Islet precursor cell (in vitro differentiated cells): ENCODE measurements at regions not wholly inside any gene's neighbourhood (a gene's known extent, or its start where the extent isn't known, plus 50 kb on each side); places are given as distances from the start of the nearest gene placed in this dataset.

Experiments used
- DNase-seq: peaks from one replicate; pipeline ENCODE4 v3.0.0-alpha.2; 2018

DNA sequence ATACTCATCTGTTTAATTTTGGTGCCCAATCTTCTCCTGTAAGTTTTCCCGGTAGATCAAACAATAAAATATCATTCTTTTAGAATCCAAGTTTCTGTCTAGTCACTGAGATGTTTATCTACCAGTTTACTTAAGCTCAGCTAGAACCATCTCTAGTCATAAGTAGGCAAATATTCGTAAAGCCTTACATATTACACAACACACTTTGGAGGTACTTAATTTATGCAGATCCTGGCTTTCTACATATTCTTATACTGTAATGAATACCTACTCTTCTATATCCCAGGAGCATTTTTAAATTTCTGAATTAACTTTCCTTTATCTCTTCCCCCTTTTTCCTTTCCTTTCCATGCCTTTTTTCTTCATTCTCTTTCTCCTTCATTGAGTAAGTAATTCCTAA, 185.9 kb upstream of the ZBTB20 start:
- no peak for DNase-seq

- no peak for DNase-seq
Measured at GRCh38 chr3:115336836-115337235, 189.7 kb upstream of the ZBTB20 start.

GRCh38 chr3:115340586-115340985, 193.5 kb upstream of the ZBTB20 start:
- no peak for DNase-seq

DNA sequence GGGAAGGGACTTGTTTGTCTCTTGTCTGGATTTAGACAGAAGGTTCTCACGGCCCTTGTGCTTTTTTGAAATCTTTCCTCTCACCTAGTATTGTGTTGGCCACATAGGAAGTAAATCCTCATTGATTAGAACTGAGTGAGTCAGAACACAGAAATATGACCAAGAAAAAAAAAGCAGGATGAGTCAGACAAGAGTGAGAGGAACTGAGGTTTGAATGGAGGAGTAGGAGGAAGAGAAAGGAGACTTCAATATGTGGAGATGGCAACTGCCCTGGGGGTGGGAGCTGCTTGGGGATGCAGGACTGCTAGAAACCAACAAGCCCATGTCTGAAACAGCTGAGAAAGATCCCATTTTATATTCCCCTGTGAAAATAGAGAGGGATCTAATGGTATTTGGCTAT, 194.1 kb upstream of the ZBTB20 start:
- DNase-seq, result no peak

DNA sequence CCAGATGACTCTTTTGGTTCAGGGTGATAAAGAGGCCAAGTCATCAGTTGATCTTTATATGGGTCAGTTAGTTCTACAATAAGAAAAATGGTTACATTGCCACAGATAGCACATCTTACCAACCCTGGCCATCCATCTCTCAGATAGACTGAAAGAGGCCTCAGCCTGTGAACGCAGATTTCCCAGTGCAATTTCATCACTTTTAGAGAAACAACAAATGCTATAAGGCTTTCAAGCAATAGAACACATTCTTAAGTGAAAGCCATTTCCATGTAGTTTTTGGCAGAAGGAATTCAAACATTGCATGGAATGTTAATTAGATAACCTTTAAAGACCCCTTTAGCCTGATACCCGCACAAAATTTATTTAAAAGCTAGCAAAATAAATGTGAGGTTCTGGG, 200.6 kb upstream of the ZBTB20 start:
- peak; percentile 58 for DNase-seq

GRCh38 chr3:115348412-115348811, 201.3 kb upstream of the ZBTB20 start:
- no peak for DNase-seq

GRCh38 chr3:115348951-115349745, 202.1 kb upstream of the ZBTB20 start:
- no peak for DNase-seq

DNA sequence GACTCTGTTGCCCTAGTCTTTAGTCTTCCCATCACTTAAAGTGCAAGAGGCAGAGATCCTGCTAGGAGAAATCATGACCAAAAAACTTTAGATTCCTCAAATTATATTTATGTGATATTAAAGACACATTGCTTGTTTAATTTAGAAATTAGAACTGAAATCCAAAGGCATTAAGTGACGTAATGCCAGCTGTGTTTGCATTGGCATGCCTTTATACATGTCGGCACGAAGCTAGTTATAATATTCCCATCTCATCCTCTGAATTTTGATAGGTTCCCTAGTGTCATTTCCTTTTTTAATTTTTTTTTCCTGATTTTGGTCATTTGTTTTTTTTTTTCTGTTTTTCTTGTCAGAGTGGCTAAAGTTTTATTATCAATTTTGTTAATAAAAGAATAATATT, 203.5 kb upstream of the ZBTB20 start:
- no peak for DNase-seq

DNA sequence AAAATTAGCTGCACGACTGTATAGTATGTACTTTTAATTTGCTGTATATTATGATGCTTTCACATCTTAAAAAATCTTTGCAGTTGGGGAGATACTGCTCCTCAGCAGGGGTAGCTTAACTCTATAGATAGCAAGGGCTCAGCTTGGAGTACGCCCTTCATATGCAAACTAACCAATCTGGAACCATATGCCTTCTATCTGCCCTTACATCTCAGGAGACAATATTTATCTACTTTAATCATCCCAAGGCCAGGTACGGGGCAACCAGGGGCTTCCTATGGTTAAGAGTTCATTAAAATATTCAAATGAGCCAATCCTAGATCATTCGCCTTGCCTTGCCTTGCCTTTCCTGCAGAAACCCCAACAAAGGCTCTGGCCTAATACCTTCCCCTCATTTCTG, 204.1 kb upstream of the ZBTB20 start:
- DNase-seq, result no peak

DNA sequence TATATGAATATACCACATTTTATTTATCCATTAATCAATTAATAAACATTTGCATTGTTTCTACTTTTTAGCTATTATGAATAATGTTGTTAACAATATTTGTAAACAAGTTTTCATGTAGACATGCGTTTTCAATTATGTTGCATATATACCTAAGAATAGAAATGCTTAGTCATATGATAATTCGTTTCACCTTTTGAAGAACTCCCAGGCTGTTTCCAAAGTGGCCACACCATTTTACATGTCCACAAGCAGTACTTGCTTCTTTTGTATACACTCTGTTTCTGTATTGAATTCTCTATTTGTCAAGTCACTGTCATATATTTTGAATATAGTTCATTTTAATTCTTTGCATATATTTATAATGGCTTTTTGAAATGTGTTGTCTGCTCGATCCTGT, 206.9 kb upstream of the ZBTB20 start:
- no peak for DNase-seq

DNA sequence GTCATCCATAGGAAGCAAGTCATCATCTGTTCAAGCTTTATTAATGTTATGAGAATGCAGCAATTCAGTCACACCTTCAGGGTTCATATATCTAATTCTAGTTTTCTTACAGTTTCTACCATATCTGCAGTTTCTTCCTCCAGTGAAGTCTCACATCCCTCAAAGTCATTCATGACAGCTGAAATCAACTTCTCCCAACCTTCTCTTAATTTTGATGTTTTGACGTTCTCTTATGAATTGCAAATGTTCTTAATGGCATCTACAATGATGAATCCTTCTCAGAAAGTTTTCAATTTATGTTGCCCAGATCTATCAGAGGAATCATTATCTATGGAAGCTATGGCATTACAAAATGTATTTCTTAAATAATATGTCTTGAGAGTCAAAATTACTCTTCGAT, 210.4 kb upstream of the ZBTB20 start:
- DNase-seq, result no peak

GRCh38 chr3:115359536-115359935, 212.4 kb upstream of the ZBTB20 start:
- no peak for DNase-seq

DNA sequence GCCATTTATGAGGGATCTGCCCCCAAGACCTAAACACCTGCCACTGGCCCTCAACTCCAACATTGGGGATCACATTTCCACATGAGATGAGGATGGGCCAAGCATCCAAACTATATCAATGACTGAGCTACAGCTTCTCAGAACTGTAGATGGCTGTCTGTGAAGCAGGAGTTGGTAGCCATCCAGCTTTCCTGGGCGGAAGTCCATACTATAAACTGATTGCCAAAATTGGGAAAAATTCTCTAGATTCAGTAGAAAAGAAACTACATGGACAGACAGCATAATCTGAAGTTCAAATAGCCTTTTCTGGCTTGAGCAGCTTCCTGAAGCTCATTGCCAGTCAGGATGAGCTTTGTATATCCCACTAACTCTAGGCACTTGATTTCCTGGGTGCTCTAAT, 214.7 kb upstream of the ZBTB20 start:
- no peak for DNase-seq

DNA sequence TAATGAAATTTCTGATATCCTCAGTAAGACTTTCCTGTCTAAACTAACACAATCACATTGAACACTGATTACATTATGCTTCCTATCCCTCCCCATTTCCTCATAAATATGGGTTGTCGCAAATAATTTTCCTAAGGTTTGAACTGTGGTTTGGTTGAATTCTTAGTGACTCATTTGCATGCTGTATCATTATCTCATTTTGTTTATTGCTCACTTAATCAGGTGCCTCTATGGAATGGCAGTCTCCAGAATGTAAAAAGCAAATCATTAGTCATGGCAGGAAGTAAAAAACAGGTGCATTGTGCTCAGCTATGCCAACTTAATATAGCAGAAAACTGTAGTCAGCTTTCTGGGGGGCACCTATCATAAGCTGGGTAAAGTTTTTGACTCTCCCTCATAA, 216.0 kb upstream of the ZBTB20 start:
- DNase-seq, result no peak

DNA sequence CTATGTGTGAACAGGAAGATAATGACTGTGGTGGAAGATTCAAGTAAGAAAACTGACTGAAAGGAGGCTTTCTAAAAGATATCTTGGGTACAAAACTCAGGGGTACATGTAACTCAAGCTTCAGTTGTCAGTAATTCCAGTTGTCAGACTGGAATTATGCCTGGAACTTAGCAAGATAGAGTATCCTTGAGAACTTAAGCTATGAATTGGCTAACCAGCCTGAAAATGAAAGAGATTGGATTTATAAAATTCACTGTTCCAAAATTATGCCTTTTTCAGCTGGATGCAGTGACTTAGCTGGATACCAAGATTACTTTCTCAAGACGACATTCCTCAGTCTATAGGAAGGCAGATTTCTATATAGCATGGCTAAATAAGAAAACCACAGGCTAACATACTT, 221.9 kb upstream of the ZBTB20 start:
- DNase-seq, result no peak

GRCh38 chr3:115375362-115375761, 228.3 kb upstream of the ZBTB20 start:
- DNase-seq, result no peak

- DNase-seq, result no peak
Measured at GRCh38 chr3:115380883-115381572, 233.9 kb upstream of the ZBTB20 start.

GRCh38 chr3:115381573-115381912, 234.5 kb upstream of the ZBTB20 start:
- no peak for DNase-seq

- DNase-seq, result no peak
Measured at GRCh38 chr3:115381931-115382330, 234.8 kb upstream of the ZBTB20 start.

DNA sequence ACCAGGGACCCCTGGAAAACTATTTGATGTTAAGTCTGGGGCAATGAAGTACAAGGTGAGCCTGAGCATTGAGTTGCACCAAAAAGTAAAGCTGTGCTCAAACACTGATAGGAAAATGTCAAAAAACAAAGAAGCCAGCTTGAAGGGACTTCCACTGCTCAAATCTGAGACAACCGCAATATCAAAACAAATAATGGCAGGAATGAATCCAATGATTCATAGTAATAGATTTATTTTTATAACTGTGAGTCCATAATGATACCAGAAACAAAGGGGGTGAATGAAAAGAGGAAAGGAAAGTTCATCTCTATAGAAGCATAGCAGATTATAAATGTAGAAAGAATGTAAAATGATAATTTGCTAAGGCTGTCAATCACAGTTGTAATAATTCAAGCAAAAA, 237.3 kb upstream of the ZBTB20 start:
- DNase-seq, result no peak

DNA sequence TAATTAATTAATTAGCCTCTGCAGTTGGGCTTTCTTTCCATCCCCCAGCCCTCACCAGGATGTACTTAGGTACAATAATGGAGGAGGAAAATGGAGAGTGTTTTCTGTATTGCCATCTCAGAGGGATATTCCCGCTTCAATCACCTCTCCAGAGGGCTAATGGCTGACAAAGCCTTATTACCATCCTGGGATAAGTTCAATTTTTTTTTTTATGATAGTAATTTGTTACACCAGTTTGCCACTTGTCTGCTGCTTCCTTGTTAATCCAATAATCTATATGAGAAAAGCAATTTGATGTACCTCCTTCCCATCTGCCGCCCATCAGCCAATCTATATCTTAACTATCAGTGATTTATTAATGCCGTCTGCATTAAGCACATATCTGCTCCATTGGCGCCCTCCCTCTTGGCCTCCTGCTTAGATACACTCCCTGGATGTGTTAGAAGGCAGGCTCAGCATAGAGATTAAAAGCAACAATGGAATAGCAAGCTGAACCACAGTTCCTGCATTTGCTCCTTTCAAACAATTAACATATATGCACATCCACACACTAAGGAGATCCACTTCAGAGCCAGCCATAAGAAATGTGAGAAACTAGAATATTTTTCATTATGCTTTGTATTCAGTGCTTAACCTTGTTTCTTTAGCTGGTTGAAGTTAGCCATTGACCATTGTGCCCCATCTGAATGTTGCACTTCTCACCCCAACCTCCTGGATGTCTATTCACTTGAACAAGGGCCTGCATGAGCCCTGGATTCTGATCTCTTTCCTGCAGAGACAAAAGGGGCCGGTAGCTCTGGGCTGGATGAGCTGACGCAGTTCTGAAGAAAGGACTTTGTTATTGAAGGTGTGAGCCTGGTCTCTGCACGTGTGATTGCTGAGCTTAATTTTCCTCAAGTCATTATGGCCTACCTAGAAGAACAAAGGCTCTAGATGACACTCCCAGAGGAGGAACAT, 237.3 kb upstream of the GAP43 start:
- no peak for DNase-seq

DNA sequence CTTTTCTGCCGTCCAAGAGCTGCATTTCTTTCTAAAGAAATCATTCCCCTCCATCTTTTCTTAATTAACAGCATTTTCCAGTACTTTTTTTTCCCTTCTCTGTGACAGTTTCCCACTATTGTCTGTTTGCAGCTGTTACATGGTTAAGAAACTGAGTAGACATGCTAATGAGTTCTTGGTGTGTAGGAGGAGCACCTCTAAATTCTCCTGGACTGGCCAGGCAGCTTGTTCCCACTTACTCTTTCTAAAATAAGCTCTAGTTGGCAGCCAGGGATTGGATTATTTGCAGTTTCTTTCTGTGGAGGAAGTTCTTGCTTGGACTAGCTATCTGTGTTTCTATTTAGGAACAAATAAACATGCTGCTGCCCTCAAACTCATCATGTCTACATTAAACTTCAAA, 235.1 kb upstream of the GAP43 start:
- DNase-seq, result no peak

- DNase-seq, result no peak
Measured at GRCh38 chr3:115388811-115389210, 234.5 kb upstream of the GAP43 start.

- no peak for DNase-seq
Measured at GRCh38 chr3:115396801-115397200, 226.5 kb upstream of the GAP43 start.
